ENCODE measurements at regions not wholly inside any gene's neighbourhood (a gene's known extent, or its start where the extent isn't known, plus 50 kb on each side); places are given as distances from the start of the nearest gene placed in this dataset.

DNA sequence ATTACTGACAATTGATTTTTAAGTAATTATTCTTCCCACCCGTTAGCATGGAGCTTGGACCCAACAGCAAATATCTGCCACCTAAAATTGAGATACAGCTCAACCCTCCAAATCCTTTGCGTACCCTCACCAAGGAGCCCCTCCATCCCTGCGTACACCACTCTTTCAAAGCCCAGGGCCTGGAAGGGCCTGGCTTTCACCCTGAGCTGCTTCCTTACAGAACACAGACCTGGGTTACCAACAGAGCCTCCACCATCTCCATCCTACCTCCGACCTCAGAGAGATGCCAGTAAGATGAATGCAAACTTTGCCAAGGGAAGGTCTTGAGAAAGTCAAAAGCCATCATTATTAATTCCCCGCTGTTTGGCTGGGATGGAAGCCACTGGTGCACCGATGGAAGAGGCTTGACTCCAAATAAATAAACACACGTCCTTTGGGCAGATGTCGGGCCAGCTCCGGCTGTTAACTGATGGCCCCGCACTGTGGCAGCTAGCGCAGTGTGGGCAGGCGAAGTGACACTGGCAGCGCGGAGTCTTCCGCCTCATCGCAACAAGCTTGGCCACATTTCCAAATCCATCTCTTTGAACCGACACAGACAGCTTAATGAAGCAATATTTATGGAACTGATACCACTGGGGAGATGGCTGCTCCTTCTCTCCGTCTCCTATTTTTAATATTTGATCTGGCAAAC lies 150.2 kb upstream of the VSTM2B start:
- TF ChIP-seq, protein P1, sequence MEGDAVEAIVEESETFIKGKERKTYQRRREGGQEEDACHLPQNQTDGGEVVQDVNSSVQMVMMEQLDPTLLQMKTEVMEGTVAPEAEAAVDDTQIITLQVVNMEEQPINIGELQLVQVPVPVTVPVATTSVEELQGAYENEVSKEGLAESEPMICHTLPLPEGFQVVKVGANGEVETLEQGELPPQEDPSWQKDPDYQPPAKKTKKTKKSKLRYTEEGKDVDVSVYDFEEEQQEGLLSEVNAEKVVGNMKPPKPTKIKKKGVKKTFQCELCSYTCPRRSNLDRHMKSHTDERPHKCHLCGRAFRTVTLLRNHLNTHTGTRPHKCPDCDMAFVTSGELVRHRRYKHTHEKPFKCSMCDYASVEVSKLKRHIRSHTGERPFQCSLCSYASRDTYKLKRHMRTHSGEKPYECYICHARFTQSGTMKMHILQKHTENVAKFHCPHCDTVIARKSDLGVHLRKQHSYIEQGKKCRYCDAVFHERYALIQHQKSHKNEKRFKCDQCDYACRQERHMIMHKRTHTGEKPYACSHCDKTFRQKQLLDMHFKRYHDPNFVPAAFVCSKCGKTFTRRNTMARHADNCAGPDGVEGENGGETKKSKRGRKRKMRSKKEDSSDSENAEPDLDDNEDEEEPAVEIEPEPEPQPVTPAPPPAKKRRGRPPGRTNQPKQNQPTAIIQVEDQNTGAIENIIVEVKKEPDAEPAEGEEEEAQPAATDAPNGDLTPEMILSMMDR (conservative IDR thresholded peaks at IDR 0.05; ENCODE audit: low read depth, low read length): no peak
- TF ChIP-seq EZH2 (IDR thresholded peaks at IDR 0.05; ENCODE audit: borderline replicate concordance, low read depth, low read length, poor library complexity, severe bottlenecking): no peak
- DNase-seq (ENCODE audit: low spot score): no peak
- H3K27me3 ChIP-seq (replicated peaks; ENCODE audit: insufficient read depth, low read depth, low read length, poor library complexity): no peaks in the 10 kb centered on the region
- H3K4me1 ChIP-seq (ENCODE audit: insufficient read depth, low read length, poor library complexity, severe bottlenecking): no peaks in the 10 kb centered on the region
- H3K27ac ChIP-seq (ENCODE audit: low read depth, low read length, poor library complexity, severe bottlenecking): no peak overlapping the region
- intact Hi-C loops (cut with micrococcal nuclease; ENCODE audit: unreplicated experiment): no loop called here
- H3K36me3 ChIP-seq (ENCODE audit: insufficient read depth, low read length, poor library complexity, severe bottlenecking): no peaks in the 10 kb centered on the region
- no peak overlapping the region for H3K4me3 ChIP-seq (ENCODE audit: low read depth, low read length, poor library complexity, severe bottlenecking)
- POLR2A ChIA-PET (ENCODE audit: low non-redundant PET): no interaction called here
- CTCF ChIA-PET: no interaction called here
- BruUV-seq (replicated peaks): no TSS peak
- no peaks in the 10 kb centered on the region for H3K9me3 ChIP-seq (ENCODE audit: low read depth, low read length, poor library complexity, severe bottlenecking)

DNA sequence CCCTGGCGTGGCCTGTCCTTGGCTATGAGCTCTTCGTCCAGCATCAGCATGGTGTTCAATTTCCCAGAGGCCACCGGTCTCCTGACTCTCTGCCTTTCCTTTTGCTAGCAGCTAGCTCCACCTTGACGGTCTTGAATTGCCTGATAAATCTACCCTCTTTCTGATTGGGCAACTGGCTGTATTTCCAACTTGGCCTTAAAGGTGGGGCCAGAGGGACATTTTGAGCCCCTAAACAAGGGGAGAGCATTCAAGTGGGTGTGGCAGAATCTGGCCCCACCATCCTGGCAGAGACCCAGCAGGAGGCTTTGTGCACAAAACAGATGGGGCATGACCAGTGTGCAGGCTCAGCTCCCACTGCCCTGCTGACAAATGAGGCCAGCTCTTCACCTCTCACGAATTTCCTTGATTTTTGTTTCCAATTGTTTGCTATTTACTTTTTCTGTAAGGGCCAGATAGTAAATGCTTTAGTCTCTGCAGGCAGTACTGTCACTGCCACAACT lies 148.9 kb upstream of the VSTM2B start:
- intact Hi-C loops (cut with micrococcal nuclease; ENCODE audit: unreplicated experiment): no loop called here

DNA sequence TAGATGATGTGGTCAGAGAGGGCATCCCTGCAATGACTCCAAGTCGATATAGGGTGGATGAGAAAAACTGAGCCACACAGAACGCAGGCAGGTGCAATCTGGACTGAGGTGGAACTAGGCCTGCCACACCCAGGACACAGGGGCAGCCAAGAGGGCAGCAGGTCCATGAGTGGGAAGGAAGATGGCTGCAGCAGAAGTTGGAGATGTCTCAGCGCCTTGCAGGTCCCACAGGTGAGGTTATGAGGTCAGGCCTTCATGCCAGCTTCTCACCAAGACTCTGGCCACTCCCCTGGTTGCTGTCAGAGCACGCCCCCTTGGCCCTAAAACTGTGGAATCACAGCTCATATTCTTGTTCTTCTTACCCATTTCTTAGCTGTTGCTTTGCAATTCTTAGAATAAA lies 147.7 kb upstream of the VSTM2B start:
- Histone ChIP-seq H3K4me3 (ENCODE audit: low read depth, low read length, poor library complexity, severe bottlenecking) (no peak overlapping the region), H3K4me1 (ENCODE audit: insufficient read depth, low read length, poor library complexity, severe bottlenecking) (no peaks in the 10 kb centered on the region), H3K27me3 (replicated peaks; ENCODE audit: insufficient read depth, low read depth, low read length, poor library complexity) (no peaks in the 10 kb centered on the region), H3K36me3 (ENCODE audit: insufficient read depth, low read length, poor library complexity, severe bottlenecking) (no peaks in the 10 kb centered on the region), H3K27ac (ENCODE audit: low read depth, low read length, poor library complexity, severe bottlenecking) (no peak overlapping the region), H3K9me3 (ENCODE audit: low read depth, low read length, poor library complexity, severe bottlenecking) (no peaks in the 10 kb centered on the region)
- ChIA-PET POLR2A (ENCODE audit: low non-redundant PET) (no interaction called here), CTCF (no interaction called here)
- intact Hi-C loops (cut with micrococcal nuclease; ENCODE audit: unreplicated experiment): no loop called here
- no TSS peak for BruUV-seq (replicated peaks)
- no peak for DNase-seq (ENCODE audit: low spot score)
- TF ChIP-seq, protein P1 (conservative IDR thresholded peaks at IDR 0.05; ENCODE audit: low read depth, low read length): no peak
- TF ChIP-seq EZH2 (IDR thresholded peaks at IDR 0.05; ENCODE audit: borderline replicate concordance, low read depth, low read length, poor library complexity, severe bottlenecking): no peak

More for the DNA sequence above, 148.9 kb upstream of the VSTM2B start:
- no TSS peak for BruUV-seq (replicated peaks)
- ChIA-PET CTCF (no interaction called here), POLR2A (ENCODE audit: low non-redundant PET) (no interaction called here)
- Histone ChIP-seq H3K27me3 (replicated peaks; ENCODE audit: insufficient read depth, low read depth, low read length, poor library complexity) (no peaks in the 10 kb centered on the region), H3K9me3 (ENCODE audit: low read depth, low read length, poor library complexity, severe bottlenecking) (no peaks in the 10 kb centered on the region), H3K4me3 (ENCODE audit: low read depth, low read length, poor library complexity, severe bottlenecking) (no peak overlapping the region), H3K36me3 (ENCODE audit: insufficient read depth, low read length, poor library complexity, severe bottlenecking) (no peaks in the 10 kb centered on the region), H3K4me1 (ENCODE audit: insufficient read depth, low read length, poor library complexity, severe bottlenecking) (no peaks in the 10 kb centered on the region), H3K27ac (ENCODE audit: low read depth, low read length, poor library complexity, severe bottlenecking) (no peak overlapping the region)
- TF ChIP-seq EZH2 (IDR thresholded peaks at IDR 0.05; ENCODE audit: borderline replicate concordance, low read depth, low read length, poor library complexity, severe bottlenecking): no peak
- TF ChIP-seq, protein P1 (conservative IDR thresholded peaks at IDR 0.05; ENCODE audit: low read depth, low read length): no peak
- no peak for DNase-seq (ENCODE audit: low spot score)

All from A673 (cell line).